Colonic mucosa (tissue), 4 donors: ENCODE measurements at regions not wholly inside any gene's neighbourhood (a gene's known extent, or its start where the extent isn't known, plus 50 kb on each side); places are given as distances from the start of the nearest gene placed in this dataset.
"Not testable (repeated sequence)": the region's sequence is repeated elsewhere in the genome, so short reads cannot be mapped to it uniquely, and the experiment has no call there.

Experiments used
- DNase-seq: peaks from one replicate; pipeline ENCODE4 v3.0.0-alpha.2; 2020
- H3K27ac ChIP-seq: fragments of 200-600 bp; one replicate; pipeline ENCODE4 v1.8.0; 2021
- H3K27me3 ChIP-seq: fragments of 200-600 bp; one replicate; pipeline ENCODE4 v1.8.0; 2021
- H3K36me3 ChIP-seq: fragments of 200-600 bp; one replicate; pipeline ENCODE4 v1.8.0; 2021
- H3K4me1 ChIP-seq: fragments of 200-600 bp; one replicate; pipeline ENCODE4 v1.8.0; 2021; ENCODE audit warnings: mild to moderate bottlenecking
- H3K4me3 ChIP-seq: fragments of 200-600 bp; one replicate; pipeline ENCODE4 v1.8.0; 2021
- H3K9ac ChIP-seq, 2 donors: one replicate each; pipeline ENCODE4 v1.7.0; 2013; ENCODE audit warnings: control low read depth in 2 of 2, low read depth in 2 of 2, low read length in 2 of 2
- H3K9me3 ChIP-seq: fragments of 200-600 bp; one replicate; pipeline ENCODE4 v1.8.0; 2021
- intact Hi-C: fragments of 100-400 bp; cut with DNase I; formaldehyde crosslinking; loops from one replicate; pipeline ENCODE4 v1.14.1; 2022
- TF ChIP-seq, protein P1 (sequence below): fragments of 200-600 bp; IDR thresholded peaks from one replicate; pipeline ENCODE4 v1.8.0; 2022; ENCODE audit warnings: antibody characterized with exemption, mild to moderate bottlenecking
- donor health status: healthy.
- donor health status: DM: no; HTN: no; CAD: no.
- donor health status: DM: no; HTN: no; CAD: no.

- H3K27ac ChIP-seq, H3K27me3 ChIP-seq, H3K36me3 ChIP-seq, H3K9me3 ChIP-seq, intact Hi-C loops, H3K9ac ChIP-seq, H3K4me1 ChIP-seq, DNase-seq, H3K4me3 ChIP-seq: not testable (repeated sequence)
Observed at GRCh38 chr12:131625966-131626722, 84.7 kb upstream of the SFSWAP start.

DNA sequence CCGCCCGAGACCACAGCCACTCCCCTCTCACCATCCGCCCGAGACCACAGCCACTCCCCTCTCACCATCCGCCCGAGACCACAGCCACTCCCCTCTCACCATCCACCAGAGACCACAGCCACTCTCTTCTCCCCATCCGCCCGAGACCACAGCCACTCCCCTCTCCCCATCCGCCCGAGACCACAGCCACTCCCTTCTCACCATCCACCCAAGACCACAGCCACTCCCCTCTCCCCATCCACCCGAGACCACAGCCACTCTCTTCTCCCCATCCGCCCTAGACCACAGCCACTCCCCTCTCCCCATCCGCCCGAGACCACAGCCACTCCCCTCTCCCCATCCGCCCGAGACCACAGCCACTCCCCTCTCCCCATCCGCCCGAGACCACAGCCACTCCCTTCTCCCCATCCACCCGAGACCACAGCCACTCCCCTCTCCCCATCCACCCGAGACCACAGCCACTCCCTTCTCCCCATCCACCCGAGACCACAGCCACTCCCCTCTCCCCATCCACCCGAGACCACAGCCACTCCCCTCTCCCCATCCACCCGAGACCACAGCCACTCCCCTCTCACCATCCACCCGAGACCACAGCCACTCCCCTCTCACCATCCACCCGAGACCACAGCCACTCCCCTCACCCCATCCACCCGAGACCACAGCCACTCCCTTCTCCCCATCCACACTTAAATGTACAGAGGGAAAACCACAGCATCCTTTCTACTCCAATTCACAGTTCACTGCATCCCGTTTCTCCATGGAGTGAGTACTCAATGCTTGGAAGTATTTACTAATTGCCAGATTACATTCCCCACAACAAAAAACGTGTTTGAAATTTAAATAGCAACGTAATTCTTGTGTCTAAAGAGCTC lies 83.5 kb upstream of the SFSWAP start:
- H3K4me3 ChIP-seq, intact Hi-C loops, H3K4me1 ChIP-seq, H3K36me3 ChIP-seq, H3K9ac ChIP-seq, DNase-seq, H3K27me3 ChIP-seq, H3K9me3 ChIP-seq, H3K27ac ChIP-seq: not testable (repeated sequence)

- no peak for DNase-seq
- Histone ChIP-seq H3K4me3 (no peak overlapping the region), H3K27me3 (no peaks in the 10 kb centered on the region), H3K36me3 (no peaks in the 10 kb centered on the region), H3K4me1 (no peaks in the 10 kb centered on the region), H3K27ac (no peak overlapping the region), H3K9me3 (no peaks in the 10 kb centered on the region), H3K9ac (no peak overlapping the region)
- intact Hi-C loops: no loop called here
- TF ChIP-seq, protein P1, sequence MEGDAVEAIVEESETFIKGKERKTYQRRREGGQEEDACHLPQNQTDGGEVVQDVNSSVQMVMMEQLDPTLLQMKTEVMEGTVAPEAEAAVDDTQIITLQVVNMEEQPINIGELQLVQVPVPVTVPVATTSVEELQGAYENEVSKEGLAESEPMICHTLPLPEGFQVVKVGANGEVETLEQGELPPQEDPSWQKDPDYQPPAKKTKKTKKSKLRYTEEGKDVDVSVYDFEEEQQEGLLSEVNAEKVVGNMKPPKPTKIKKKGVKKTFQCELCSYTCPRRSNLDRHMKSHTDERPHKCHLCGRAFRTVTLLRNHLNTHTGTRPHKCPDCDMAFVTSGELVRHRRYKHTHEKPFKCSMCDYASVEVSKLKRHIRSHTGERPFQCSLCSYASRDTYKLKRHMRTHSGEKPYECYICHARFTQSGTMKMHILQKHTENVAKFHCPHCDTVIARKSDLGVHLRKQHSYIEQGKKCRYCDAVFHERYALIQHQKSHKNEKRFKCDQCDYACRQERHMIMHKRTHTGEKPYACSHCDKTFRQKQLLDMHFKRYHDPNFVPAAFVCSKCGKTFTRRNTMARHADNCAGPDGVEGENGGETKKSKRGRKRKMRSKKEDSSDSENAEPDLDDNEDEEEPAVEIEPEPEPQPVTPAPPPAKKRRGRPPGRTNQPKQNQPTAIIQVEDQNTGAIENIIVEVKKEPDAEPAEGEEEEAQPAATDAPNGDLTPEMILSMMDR: no peak
Observed at GRCh38 chr12:131628023-131628740, 82.7 kb upstream of the SFSWAP start.

GRCh38 chr12:131628766-131629448 lies 82.0 kb upstream of the SFSWAP start:
- intact Hi-C loops: no loop called here

DNA sequence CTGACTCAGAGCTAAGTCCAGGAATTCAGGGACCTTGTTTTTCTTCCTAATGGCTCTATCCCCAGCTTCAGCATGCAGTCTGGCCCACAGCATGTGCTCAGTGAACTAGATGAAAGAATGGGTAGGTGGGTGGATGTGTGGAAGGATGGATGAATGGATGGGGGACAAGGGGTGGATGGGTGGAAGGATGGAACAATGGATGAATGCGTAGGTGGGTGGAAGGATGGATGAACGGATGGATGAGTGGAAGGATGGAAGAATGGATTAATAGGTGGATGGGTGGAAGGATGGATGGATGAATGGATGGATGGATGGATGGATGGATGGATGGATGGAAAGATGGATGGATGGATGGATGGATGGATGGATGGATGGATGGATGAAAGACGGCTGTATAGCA lies 79.7 kb upstream of the SFSWAP start:
- H3K27ac ChIP-seq: no peak overlapping the region
- H3K27me3 ChIP-seq: no peaks in the 10 kb centered on the region
- no peaks in the 10 kb centered on the region for H3K4me1 ChIP-seq
- no peaks in the 10 kb centered on the region for H3K36me3 ChIP-seq
- no peak overlapping the region for H3K4me3 ChIP-seq
- intact Hi-C loops: no loop called here
- H3K9ac ChIP-seq: no peak overlapping the region
- TF ChIP-seq, protein P1: no peak
- no peak for DNase-seq
- no peaks in the 10 kb centered on the region for H3K9me3 ChIP-seq

More at GRCh38 chr12:131628766-131629448, 82.0 kb upstream of the SFSWAP start:
- Histone ChIP-seq H3K4me3 (no peak overlapping the region), H3K4me1 (no peaks in the 10 kb centered on the region), H3K9ac (no peak overlapping the region), H3K9me3 (no peaks in the 10 kb centered on the region), H3K27me3 (no peaks in the 10 kb centered on the region), H3K27ac (no peak overlapping the region), H3K36me3 (no peaks in the 10 kb centered on the region)
- TF ChIP-seq, protein P1: no peak
- DNase-seq: no peak

DNA sequence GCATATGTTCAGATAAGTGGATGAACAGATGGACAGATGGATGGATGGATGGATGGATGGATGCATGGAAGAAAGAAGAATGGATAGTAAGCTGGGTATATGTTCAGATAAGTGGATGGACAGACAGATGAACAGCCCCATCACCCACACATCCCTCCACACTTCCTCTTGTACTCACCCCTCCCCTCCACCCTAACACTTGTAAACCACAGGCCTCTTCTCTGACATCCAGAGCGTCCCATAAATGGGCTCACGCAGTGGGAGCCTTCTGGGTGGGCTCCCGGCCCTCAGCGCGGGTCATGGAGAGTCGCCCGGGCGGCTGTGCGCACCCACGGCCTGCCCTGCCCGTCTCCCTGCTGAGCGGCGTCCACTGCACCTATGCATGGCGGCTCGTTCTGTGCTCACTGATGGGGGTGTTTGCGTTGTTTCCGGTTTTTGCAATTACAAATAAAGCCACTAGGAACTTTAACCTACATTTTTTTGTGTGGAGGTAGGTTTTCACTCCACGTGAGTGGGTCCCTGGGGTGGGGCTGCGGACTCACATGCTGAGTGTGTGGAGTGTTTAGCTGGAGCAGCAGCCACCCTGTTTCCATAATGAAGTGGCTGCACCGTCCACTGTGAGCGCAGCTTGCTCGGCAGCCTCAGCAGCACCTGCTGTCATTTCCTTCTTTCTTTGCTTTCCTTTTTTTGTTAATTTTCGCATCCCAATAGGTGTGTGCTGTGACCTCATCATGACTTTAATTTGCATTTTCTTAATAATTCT lies 78.8 kb upstream of the SFSWAP start:
- not testable (repeated sequence) for H3K9me3 ChIP-seq, H3K27me3 ChIP-seq, DNase-seq

DNA sequence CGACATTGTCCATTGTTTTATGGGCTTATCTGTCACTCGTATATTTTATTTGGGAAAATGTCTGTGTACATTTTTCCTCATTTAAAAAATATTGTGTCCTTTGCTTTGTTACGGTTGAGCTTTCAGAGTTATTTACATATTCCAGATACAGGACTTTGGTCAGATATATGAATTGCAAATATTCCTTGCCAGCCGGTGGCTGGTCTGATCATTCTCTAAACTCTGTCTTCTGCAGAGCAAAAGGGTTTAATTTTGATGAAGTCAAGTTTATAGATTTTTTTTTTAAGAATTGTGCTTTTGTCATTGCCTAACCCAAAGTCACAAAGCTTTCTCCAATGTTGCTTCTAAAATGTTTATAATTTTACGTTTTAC lies 78.3 kb upstream of the SFSWAP start:
- H3K27ac ChIP-seq, H3K27me3 ChIP-seq, H3K9ac ChIP-seq, H3K9me3 ChIP-seq, H3K4me1 ChIP-seq, H3K36me3 ChIP-seq, DNase-seq, H3K4me3 ChIP-seq, intact Hi-C loops: not testable (repeated sequence)

More for the DNA sequence above, 78.8 kb upstream of the SFSWAP start:
- H3K4me3 ChIP-seq, H3K9ac ChIP-seq, intact Hi-C loops, H3K36me3 ChIP-seq, H3K27ac ChIP-seq, H3K4me1 ChIP-seq: not testable (repeated sequence)

DNA sequence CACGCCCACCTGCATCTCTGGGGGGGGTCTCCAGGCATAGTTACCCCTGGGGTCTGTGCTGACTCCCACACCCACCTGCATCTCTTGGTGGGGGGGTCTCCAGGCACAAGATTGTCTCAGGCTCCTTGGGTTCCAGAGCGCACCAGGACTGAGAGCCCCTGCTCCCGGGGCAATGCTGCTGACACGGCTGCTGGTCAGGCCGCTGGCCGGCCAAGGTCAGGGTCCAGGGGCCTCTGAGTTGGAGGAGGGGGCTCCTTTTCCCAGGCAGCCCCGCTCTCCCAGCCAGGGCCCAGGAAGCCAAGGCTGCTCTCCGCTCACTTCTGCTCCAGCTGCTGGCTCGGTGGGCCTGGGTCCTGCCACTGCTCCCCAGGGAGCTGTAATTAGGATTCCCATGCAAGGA lies 77.3 kb upstream of the SFSWAP start:
- not testable (repeated sequence) for DNase-seq

More for the DNA sequence above, 77.3 kb upstream of the SFSWAP start:
- H3K36me3 ChIP-seq, H3K9me3 ChIP-seq, H3K27ac ChIP-seq, H3K27me3 ChIP-seq, H3K9ac ChIP-seq, H3K4me3 ChIP-seq, H3K4me1 ChIP-seq, intact Hi-C loops: not testable (repeated sequence)
